HG02798 (cell line): ENCODE measurements at regions not wholly inside any gene's neighbourhood (a gene's known extent, or its start where the extent isn't known, plus 50 kb on each side); places are given as distances from the start of the nearest gene placed in this dataset.

Source experiments
- ATAC-seq: cut with Tn5 transposase; IDR thresholded peaks from one replicate; pipeline ENCODE4 v1.9.1; 2021; ENCODE audit warnings: mild to moderate bottlenecking; ENCODE audit not compliant: unreplicated experiment, poor library complexity

DNA sequence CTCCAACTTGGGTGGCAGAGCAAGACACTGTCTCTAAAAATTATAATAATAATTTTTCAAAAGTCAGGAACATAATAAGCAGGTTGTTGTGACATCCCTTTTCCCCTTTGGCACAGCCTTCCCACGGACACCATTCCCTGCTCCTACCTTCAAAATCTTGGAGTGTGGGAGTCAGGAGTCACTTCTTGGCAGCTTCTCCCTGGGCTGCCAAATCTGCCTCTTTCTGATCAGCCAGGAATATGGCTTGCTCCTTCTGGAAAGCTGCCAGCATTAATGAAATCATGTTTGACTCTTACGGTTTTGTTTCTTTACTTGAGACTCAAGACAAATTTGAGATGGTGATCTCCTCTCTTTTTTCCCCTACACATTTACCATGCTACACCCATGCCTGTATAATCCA, 391.4 kb upstream of the SYT1 start:
- no peak for ATAC-seq

- ATAC-seq, result no peak
Measured at GRCh38 chr12:78473561-78473960, 391.0 kb upstream of the SYT1 start.

DNA sequence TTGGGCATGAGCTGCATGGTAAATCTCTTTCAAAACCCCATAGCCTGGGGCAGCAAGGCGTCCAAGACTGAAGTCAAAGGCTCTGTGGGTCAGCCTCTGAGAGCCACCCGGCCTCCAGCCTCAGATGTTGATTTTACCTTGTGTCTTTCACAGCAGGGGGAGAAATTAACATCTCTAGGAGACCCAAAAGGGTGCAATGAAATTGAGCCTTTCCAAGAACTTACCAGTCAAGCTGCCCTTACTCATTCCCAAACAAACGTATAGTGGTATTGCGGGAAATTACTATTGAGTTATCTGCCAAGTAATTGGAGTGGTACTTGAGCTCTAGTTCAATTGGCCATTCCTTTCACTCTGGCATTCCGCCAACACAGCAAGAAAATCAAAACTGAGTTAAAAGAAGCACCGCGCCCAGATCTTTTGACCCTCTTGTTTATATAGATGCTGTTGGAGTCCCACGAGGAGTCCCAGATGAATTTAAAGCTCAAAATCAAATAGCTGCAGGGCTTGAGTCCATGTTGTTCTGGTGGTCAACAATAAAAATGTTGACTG, 380.7 kb upstream of the SYT1 start:
- no peak for ATAC-seq

GRCh38 chr12:78489990-78490389, 374.6 kb upstream of the SYT1 start:
- no peak for ATAC-seq

- ATAC-seq, result no peak
Measured at GRCh38 chr12:78490861-78491260, 373.7 kb upstream of the SYT1 start.

GRCh38 chr12:78494911-78495310, 369.7 kb upstream of the SYT1 start:
- no peak for ATAC-seq

DNA sequence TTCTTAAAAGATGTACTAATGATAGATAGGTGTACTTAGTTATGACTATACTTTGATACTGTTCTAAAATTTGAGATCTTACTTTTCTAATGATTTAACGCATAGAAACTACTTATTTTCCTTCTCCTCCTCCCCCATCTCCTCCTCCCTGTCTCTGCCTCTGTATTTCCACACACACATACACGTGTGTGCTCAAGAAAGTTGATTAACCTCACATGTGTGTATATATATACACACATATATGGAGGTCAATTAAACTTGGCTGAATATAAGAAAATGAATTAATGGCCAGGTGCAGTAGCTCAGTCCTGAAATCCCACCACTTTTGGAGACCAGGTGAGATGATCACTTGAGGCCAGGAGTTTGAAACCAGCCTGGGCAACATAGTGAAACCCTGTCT, 362.7 kb upstream of the SYT1 start:
- no peak for ATAC-seq

GRCh38 chr12:78519422-78519821, 345.2 kb upstream of the SYT1 start:
- ATAC-seq, result no peak

GRCh38 chr12:78530100-78530765, 334.3 kb upstream of the SYT1 start:
- no peak for ATAC-seq

DNA sequence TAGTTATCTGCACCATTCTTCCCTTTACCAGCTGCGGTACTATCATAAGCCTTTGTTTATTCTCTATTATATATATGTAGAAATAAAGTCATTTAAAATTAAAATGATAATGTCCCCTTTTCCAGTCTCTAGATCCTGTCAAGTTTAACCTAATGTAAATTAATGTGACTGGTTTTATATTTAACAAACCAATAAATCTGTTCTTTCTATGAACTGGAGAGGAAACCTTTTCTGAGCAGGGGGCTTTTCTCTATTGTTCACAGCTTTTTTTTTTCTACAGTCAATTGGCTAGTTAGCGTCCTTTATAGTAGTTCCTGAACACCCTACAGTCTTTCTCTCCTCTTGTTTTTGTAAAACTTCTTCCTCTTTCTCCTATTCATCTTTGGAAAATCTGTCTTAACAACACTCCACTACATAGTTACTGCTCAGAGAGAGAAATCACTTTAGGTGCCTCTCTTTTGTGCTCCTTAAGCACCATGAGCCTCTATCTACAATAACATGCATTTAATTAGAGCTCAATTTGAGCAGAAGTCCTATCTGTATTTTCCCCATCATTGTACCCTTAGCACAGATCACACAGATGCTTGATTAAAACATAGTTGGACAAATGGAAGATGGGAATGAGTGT, 332.6 kb upstream of the SYT1 start:
- no peak for ATAC-seq

DNA sequence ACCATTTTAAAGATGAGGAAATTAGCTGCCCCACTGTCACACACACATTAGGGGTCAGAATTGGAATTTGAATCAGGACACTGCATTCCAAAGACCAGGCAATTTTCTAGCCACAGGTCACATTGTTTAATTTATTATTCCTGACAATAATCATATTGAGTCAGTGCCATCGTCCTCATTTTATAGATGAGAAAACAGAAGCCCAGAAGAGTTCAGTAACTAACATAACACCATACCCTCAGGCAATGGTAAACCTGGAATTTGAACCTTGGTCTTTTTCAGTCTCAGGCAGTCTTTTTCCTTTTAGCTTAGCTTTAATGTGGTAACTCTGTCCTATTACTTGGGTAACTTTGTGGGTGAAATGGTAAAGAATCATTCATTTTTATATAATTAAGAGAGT, 330.3 kb upstream of the SYT1 start:
- ATAC-seq, result no peak

DNA sequence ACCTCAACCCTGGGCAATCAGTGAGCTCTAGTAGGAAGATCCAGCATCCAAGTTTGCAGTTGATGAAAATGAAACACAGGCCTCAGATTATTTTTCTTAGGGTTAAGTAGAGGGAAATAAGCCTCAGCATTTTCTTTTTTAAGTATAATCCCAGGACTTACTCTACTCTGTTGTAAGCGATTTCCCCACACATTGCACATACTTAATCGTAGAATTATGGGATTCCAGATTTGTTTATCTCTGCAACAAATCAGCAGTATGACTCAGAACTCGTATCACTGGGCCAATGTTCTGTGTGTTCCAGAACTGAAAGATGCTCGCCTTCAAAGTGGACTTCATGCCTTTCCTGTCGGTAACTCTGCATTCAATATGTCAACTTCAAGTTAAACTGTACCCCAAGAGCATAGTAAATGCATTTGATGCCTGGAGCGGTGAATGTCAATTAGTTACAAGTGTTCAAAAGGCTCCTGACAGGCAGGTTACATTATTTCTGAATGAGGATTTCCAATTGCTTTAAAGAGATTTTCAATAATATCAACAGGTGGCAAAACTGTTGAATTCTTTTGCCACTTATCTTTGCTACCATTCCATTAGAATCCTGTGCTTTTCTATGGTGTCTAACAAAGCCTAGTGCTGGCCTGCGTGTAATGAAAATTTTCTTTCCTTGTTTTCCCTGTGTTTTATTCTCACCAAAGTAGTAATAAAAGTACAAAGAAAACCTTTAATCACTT, 323.8 kb upstream of the SYT1 start:
- ATAC-seq, result no peak

DNA sequence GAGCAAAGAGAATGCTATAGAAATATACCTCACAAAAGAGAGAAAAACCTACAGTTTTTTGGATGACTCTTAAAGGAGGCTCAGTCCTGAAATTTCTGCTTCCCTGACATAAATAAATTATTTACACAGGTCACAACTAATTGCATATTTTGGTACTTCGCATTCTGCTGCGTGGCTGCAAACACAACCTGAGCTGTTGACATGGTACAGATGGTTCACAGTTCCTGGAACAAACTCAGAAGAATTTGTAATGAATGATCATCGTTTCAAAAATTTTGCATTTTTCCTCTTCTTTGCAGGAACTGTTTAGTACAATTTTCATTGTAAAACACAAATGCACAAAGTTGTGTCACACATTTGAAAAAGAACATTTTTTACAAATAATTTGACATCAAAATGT, 313.7 kb upstream of the SYT1 start:
- no peak for ATAC-seq

DNA sequence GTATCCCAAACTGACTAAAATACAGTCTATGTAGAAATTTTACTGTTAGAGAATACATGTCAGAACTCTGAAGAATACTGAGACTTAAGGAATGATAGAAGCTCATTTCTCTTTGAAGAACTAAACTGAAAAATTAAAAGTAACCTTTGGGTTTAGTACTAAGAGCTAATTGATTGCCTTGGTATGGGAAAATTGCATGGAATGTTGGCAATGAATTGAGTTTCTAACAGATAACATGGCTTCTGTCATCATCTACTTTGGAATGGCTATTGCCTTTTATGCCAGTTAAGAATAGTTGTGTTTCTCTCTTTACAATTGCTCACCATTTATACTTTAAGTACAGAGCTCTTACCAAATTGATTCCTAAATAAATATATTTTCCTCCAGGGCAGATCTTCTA, 308.8 kb upstream of the SYT1 start:
- ATAC-seq, result no peak

DNA sequence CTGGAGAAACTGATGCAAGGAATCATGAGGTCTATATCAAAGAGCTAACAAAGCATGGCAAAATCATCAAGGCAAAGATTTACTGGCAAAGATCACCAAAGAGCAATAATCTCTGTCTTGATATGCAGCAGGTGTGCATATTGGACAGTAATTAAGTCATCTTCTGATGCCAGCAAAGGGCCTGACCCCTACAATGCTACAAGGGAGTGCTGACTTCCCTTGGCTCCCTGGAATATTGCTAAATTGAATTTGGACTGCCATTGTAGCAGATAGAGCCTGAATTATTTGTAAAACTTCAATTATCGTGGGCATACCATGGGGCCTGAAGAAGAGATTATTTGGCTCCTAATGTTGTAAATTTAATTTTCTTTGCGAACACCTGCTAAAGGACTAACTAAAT, 307.9 kb upstream of the SYT1 start:
- no peak for ATAC-seq

GRCh38 chr12:78559416-78559815, 305.2 kb upstream of the SYT1 start:
- ATAC-seq, result no peak

DNA sequence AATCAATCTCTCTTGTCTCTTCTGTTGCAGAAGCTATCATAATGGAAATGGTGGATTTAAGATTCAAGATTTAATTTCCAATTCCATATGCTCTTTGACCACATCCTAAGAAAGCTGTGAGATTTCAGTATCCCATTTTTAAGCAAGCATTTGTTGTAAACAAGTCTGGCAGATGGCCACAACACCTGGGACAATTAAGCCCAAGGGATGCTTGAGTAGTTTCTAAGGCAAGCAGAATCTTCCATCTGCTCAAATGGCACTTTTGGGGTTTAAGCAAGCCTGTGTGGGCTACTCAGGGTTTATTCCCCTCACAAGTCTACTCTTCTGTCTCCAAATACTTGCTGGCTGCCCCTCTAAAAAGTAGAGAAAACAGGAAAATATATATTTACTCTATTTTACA, 304.7 kb upstream of the SYT1 start:
- ATAC-seq, result no peak

DNA sequence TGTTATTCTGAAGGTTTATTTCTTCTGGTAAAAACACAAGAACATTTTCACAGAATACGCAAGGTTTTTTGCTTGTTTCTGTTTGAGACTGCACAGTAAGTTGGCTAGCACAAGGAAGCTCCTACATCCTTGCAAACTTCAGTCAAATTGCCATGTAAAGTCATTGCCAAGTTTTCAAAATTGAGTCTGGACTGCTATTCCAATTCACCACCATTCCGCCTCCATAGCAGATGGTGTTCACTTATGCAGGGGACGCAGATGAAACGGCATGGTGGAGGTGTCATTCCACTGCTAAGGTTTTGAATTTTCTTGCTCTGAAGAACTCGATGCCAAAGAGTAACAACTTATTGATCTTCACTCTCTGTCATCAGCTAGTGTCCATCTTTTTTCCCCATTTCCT, 303.9 kb upstream of the SYT1 start:
- ATAC-seq, result no peak

GRCh38 chr12:78562368-78563205, 302.0 kb upstream of the SYT1 start:
- ATAC-seq, result no peak

GRCh38 chr12:78563826-78564225, 300.7 kb upstream of the SYT1 start:
- no peak for ATAC-seq

GRCh38 chr12:78566456-78566855, 298.1 kb upstream of the SYT1 start:
- ATAC-seq, result no peak
